HL-60 (cell line): ENCODE measurements at regions not wholly inside any gene's neighbourhood (a gene's known extent, or its start where the extent isn't known, plus 50 kb on each side); places are given as distances from the start of the nearest gene placed in this dataset.

Experiments used
- CTCF ChIP-seq: IDR thresholded peaks from one replicate; pipeline ENCODE4 v1.5.1; 2011; ENCODE audit warnings: low read length, control low read depth, inconsistent platforms; ENCODE audit not compliant: insufficient read depth
- GABPA ChIP-seq: IDR thresholded peaks from 2 replicates; pipeline ENCODE4 v1.6.1; 2012; ENCODE audit warnings: low read depth
- POLR2AphosphoS5 ChIP-seq: IDR thresholded peaks from 2 replicates; pipeline ENCODE4 v1.6.1; 2012; ENCODE audit warnings: low read depth
- REST ChIP-seq: IDR thresholded peaks from 2 replicates; pipeline ENCODE4 v1.6.1; 2012; ENCODE audit warnings: low read depth; ENCODE audit not compliant: insufficient replicate concordance
- SPI1 ChIP-seq: IDR thresholded peaks from 2 replicates; pipeline ENCODE4 v1.6.1; 2012; ENCODE audit warnings: low read depth, mild to moderate bottlenecking, borderline replicate concordance

DNA sequence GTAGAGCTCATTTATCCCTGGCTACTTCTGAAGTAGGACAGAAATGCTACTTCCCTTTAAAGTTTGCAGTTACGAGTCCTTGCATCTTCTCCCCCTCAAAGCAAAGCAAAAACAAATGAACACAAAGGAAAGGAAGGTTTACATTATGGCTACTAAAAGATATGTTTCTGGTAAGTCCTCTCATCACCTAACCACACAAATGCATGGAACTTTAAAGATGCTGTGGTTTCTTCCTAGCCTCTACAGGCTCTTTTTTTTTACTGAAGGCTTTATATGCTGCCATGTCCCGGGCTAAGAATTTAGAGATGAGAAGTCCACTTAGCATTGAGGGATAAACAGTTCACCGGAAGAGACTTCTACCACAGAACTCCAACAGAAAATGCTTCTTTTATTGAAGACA is 291.2 kb downstream of the SS18 start:
- TF ChIP-seq CTCF (no peak), POLR2AphosphoS5 (no peak), GABPA (no peak), REST (no peak), SPI1 (no peak)
